OCI-LY1 (cell line): ENCODE measurements at regions not wholly inside any gene's neighbourhood (a gene's known extent, or its start where the extent isn't known, plus 50 kb on each side); places are given as distances from the start of the nearest gene placed in this dataset.

Experiments
- CTCF ChIP-seq: fragments of 200-600 bp; sonication (generic), shearing (Covaris generic); IDR thresholded peaks from 2 replicates; pipeline ENCODE4 v1.5.1; 2017; ENCODE audit warnings: mild to moderate bottlenecking, antibody characterized with exemption, low read length, moderate library complexity, mixed read lengths
- EZH2 ChIP-seq: fragments of 200-600 bp; sonication (generic), shearing (Covaris generic); IDR thresholded peaks from 2 replicates; pipeline ENCODE4 v1.8.0; 2017; ENCODE audit warnings: borderline replicate concordance, mixed run types, mild to moderate bottlenecking, antibody characterized with exemption, low read length, moderate library complexity, mixed read lengths

GRCh38 chr5:136613230-136613629 lies 247.9 kb upstream of the TRPC7 start:
- no peak for TF ChIP-seq CTCF
- TF ChIP-seq EZH2 = no peak
